Ascending aorta (tissue), 2 donors: ENCODE measurements at regions not wholly inside any gene's neighbourhood (a gene's known extent, or its start where the extent isn't known, plus 50 kb on each side); places are given as distances from the start of the nearest gene placed in this dataset.

ENCODE experiments used
- DNase-seq, 2 donors: peaks; one replicate each; pipeline ENCODE4 v3.0.0-alpha.2; 2019; ENCODE audit warnings: low spot score in 2 of 2
- H3K27ac ChIP-seq, 2 donors: fragments of 200-600 bp; sonication (generic); one replicate each; pipeline ENCODE4 v1.5.1; 2016 to 2017; ENCODE audit warnings: mild to moderate bottlenecking in 1 of 2
- H3K27me3 ChIP-seq: fragments of 200-600 bp; sonication (generic); one replicate; pipeline ENCODE4 v1.5.1; 2017
- H3K36me3 ChIP-seq, 2 donors: fragments of 200-600 bp; sonication (generic); one replicate each; pipeline ENCODE4 v1.5.1; 2016
- H3K4me1 ChIP-seq, 2 donors: fragments of 200-600 bp; sonication (generic); one replicate each; pipeline ENCODE4 v1.5.1; 2016 to 2017; ENCODE audit warnings: mild to moderate bottlenecking in 1 of 2
- H3K4me3 ChIP-seq, 2 donors: fragments of 200-600 bp; sonication (generic); one replicate each; pipeline ENCODE4 v1.5.1; 2016 to 2017; ENCODE audit warnings: mild to moderate bottlenecking in 1 of 2
- H3K9me3 ChIP-seq, 2 donors: fragments of 200-600 bp; sonication (generic); one replicate each; pipeline ENCODE4 v1.5.1; 2016
- intact Hi-C: fragments of 100-400 bp; cut with DNase I; formaldehyde crosslinking; loops from one replicate; pipeline ENCODE4 v1.15.1; 2023
- TF ChIP-seq, protein P1 (sequence below), 3 experiments: fragments of 200-600 bp in 2 of 3; fragments of 450-650 bp in 1 of 3; sonication (generic) in 2 of 3; IDR thresholded peaks; one replicate each; pipeline ENCODE4 v1.5.1; 2016 to 2019; ENCODE audit warnings: antibody characterized with exemption in 3 of 3, mild to moderate bottlenecking in 1 of 3, moderate library complexity in 1 of 3

DNA sequence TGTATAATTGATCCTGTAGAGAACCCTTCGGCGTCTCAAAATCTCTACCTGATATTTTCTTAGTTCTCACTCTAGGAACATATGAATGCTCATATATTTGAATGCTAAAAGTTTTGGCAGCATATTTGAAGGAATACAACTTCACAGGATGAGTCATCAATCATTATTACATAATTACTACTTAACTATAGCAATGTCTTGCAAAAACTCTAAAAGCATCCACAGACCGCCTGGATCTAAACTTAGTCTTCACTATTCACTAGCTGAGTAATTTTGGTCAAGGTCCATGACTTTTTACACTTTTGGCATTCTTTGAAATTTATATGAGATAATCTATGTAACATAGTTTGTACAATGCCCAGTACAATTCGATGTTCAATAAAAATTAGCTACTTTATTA is 194.7 kb downstream of the DTHD1 start:
- TF ChIP-seq, protein P1, sequence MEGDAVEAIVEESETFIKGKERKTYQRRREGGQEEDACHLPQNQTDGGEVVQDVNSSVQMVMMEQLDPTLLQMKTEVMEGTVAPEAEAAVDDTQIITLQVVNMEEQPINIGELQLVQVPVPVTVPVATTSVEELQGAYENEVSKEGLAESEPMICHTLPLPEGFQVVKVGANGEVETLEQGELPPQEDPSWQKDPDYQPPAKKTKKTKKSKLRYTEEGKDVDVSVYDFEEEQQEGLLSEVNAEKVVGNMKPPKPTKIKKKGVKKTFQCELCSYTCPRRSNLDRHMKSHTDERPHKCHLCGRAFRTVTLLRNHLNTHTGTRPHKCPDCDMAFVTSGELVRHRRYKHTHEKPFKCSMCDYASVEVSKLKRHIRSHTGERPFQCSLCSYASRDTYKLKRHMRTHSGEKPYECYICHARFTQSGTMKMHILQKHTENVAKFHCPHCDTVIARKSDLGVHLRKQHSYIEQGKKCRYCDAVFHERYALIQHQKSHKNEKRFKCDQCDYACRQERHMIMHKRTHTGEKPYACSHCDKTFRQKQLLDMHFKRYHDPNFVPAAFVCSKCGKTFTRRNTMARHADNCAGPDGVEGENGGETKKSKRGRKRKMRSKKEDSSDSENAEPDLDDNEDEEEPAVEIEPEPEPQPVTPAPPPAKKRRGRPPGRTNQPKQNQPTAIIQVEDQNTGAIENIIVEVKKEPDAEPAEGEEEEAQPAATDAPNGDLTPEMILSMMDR (IDR thresholded peaks at IDR 0.05), result no peak
- no peak for DNase-seq
- intact Hi-C loops, result no loop called here
- Histone ChIP-seq H3K27me3 (no peaks in the 10 kb centered on the region), H3K4me1 (no peaks in the 10 kb centered on the region), H3K36me3 (no peaks in the 10 kb centered on the region), H3K27ac (no peak overlapping the region), H3K4me3 (no peak overlapping the region), H3K9me3 (no peaks in the 10 kb centered on the region)

DNA sequence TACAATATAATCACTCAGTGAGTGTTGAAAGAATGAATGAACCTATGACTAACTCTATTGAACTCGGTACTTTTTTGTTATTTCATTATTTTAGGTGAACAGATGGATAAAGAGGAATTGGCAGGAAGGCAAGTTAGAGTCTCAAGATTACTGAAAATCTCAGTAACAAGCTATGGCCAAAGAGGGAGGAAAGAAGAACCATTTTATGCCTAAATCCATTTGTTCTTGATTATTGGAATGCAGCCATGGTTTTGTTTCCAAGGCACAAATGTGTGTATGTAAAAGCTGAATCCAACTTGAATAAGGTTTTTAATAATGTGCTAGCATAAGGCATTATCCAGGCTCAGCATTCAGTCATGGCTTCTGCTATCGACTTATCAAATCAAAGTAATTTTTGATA is 196.4 kb downstream of the DTHD1 start:
- Histone ChIP-seq H3K27me3 (no peaks in the 10 kb centered on the region), H3K9me3 (no peaks in the 10 kb centered on the region), H3K4me1 (no peaks in the 10 kb centered on the region), H3K36me3 (no peaks in the 10 kb centered on the region), H3K4me3 (no peak overlapping the region), H3K27ac (no peak overlapping the region)
- TF ChIP-seq, protein P1 (IDR thresholded peaks at IDR 0.05), result no peak
- intact Hi-C loops, result no loop called here
- no peak for DNase-seq

DNA sequence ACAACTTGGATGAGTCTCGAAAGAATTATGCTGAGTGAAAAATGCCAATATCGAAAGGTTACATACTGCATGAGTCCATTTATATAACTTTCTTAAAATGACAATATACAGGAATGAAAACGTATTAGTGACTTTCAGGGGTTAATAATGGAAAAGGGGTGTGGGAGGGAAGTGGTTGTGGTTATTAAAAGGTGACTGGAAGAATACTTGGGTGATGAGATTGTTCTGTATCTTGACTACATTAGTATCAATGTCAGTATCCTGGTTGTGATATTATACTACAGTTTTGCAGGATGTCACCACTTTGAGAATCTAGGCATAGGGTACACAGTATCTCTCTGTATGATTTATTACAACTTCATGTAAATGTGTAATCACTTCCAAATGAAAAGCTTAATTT is 204.5 kb downstream of the DTHD1 start:
- H3K27me3 ChIP-seq, result no peaks in the 10 kb centered on the region
- DNase-seq, result no peak
- H3K9me3 ChIP-seq, result no peaks in the 10 kb centered on the region
- no peak overlapping the region for H3K4me3 ChIP-seq
- H3K4me1 ChIP-seq, result no peaks in the 10 kb centered on the region
- H3K36me3 ChIP-seq, result no peaks in the 10 kb centered on the region
- TF ChIP-seq, protein P1 (IDR thresholded peaks at IDR 0.05), result no peak
- H3K27ac ChIP-seq, result no peak overlapping the region
- intact Hi-C loops, result no loop called here

DNA sequence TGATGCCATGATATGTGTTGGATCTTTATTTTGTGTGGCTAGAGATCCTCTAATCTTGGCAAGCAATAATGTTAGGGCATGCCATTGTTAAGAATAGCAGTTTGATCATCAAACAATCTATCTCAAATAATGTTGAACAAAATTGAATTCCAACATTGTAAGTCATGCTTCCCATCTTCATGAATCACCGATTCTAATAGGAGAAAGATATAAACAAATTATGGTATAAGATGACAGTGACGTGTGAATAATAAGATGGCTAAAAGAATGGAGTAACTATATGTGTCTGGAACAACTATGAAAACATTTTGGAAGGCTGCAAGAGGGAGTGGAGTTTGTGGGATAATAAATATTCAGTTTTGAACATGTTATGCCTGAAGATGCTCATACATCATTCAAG is 208.4 kb downstream of the DTHD1 start:
- TF ChIP-seq, protein P1 (IDR thresholded peaks at IDR 0.05), result no peak
- H3K27me3 ChIP-seq, result no peaks in the 10 kb centered on the region
- no peak for DNase-seq
- H3K9me3 ChIP-seq, result no peaks in the 10 kb centered on the region
- no peak overlapping the region for H3K4me3 ChIP-seq
- H3K36me3 ChIP-seq, result no peaks in the 10 kb centered on the region
- H3K4me1 ChIP-seq, result no peaks in the 10 kb centered on the region
- H3K27ac ChIP-seq, result no peak overlapping the region
- intact Hi-C loops, result no loop called here

DNA sequence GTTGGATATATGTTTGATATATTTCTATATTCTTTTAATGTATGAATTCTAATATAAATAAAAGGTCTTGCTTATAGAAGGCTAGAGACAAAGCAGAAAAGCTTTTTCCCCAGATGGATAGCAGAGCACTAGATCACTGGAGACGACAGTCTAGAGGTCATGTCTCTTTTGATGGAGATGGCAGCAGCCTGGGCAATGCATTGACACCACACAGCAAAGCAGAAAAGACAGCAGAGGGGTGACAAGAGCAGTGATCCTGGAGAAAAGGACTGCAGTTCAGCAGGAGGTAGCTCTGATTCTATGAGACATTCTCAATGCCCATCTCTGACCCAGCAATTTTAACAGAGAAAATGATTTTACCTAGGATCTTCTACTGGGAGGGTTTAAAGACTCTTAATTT is 210.6 kb downstream of the DTHD1 start:
- no peaks in the 10 kb centered on the region for H3K36me3 ChIP-seq
- no peaks in the 10 kb centered on the region for H3K4me1 ChIP-seq
- intact Hi-C loops, result no loop called here
- H3K27me3 ChIP-seq, result no peaks in the 10 kb centered on the region
- no peak overlapping the region for H3K27ac ChIP-seq
- TF ChIP-seq, protein P1 (IDR thresholded peaks at IDR 0.05), result no peak
- DNase-seq, result no peak
- H3K9me3 ChIP-seq, result no peaks in the 10 kb centered on the region
- H3K4me3 ChIP-seq, result no peak overlapping the region

DNA sequence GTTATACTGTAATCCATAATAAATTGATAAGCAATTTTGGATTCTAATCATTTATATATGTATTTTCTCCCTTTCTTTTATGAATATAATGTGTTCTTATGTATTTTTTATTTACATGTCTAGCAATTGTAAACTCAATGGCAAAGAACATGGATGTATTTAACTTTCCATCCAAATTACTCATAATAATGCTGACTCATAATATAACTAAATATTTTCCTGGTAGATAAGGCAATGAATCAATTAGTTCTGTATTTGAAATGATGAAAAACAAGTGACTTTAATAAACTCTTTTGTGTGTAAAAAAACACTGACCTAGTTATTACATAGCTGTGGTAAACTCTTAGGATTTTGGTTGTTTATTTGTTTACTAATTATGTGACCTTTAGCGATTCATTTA is 211.2 kb downstream of the DTHD1 start:
- intact Hi-C loops, result no loop called here
- Histone ChIP-seq H3K4me3 (no peak overlapping the region), H3K27me3 (no peaks in the 10 kb centered on the region), H3K27ac (no peak overlapping the region), H3K36me3 (no peaks in the 10 kb centered on the region), H3K4me1 (no peaks in the 10 kb centered on the region), H3K9me3 (no peaks in the 10 kb centered on the region)
- TF ChIP-seq, protein P1 (IDR thresholded peaks at IDR 0.05), result no peak
- DNase-seq, result no peak
